WTC11 (cell line): ENCODE measurements at regions not wholly inside any gene's neighbourhood (a gene's known extent, or its start where the extent isn't known, plus 50 kb on each side); places are given as distances from the start of the nearest gene placed in this dataset.

ENCODE experiments used
- ATAC-seq: fragments of 200-7000 bp; cut with Tn5 transposase; 2 replicates; pipeline ENCODE4 v1.10.0; 2021; ENCODE audit warnings: mild to moderate bottlenecking, moderate library complexity
- CTCF ChIA-PET: fragments of 300-600 bp; sonication (Branson Sonifier 250); formaldehyde crosslinking; loops from one replicate; lab custom pipeline; 2021; ENCODE audit warnings: antibody characterized with exemption; lab: Charles Lee
- POLR2A ChIA-PET: fragments of 350-600 bp; sonication (Branson Sonifier 250); formaldehyde crosslinking; loops from one replicate; lab custom pipeline; 2021; ENCODE audit warnings: antibody characterized with exemption; lab: Charles Lee
- DNase-seq: peaks from one replicate; pipeline ENCODE4 v3.0.0; 2021; ENCODE audit warnings: low spot score
- H3K27ac Mint-ChIP-seq: 2 replicates; pipeline ENCODE4 v1.8.0; 2021; ENCODE audit warnings: mixed read lengths
- H3K27me3 Mint-ChIP-seq: 2 replicates; pipeline ENCODE4 v1.8.0; 2021; ENCODE audit warnings: low read depth, mild to moderate bottlenecking, moderate library complexity, mixed read lengths
- H3K36me3 Mint-ChIP-seq: 2 replicates; pipeline ENCODE4 v1.8.0; 2021; ENCODE audit warnings: mixed read lengths
- H3K4me1 Mint-ChIP-seq: 2 replicates; pipeline ENCODE4 v1.8.0; 2022; ENCODE audit warnings: mixed read lengths
- H3K4me3 Mint-ChIP-seq: 2 replicates; pipeline ENCODE4 v1.8.0; 2021; ENCODE audit warnings: mild to moderate bottlenecking, moderate library complexity, mixed read lengths
- H3K9me3 Mint-ChIP-seq: 2 replicates; pipeline ENCODE4 v1.8.0; 2021; ENCODE audit warnings: mixed read lengths
- ELF4 ChIP-seq: sonication (generic); formaldehyde crosslinking; IDR thresholded peaks from 2 replicates; pipeline ENCODE4 v1.8.1; 2022; ENCODE audit warnings: low read depth, mild to moderate bottlenecking, moderate library complexity, missing genetic modification reagents
- EMX1 ChIP-seq: fragments of 250-450 bp; sonication (Bioruptor Pico); IDR thresholded peaks from 2 replicates; pipeline ENCODE4 v1.8.0; 2021; ENCODE audit warnings: mild to moderate bottlenecking
- ESRRA ChIP-seq: sonication (generic); formaldehyde crosslinking; IDR thresholded peaks from 2 replicates; pipeline ENCODE4 v1.8.1; 2022; ENCODE audit warnings: mild to moderate bottlenecking, missing genetic modification reagents, borderline replicate concordance
- IRF2 ChIP-seq: sonication (generic); formaldehyde crosslinking; IDR thresholded peaks from 2 replicates; pipeline ENCODE4 v1.8.0; 2022; ENCODE audit warnings: low read depth, missing genetic modification reagents, borderline replicate concordance
- ZNF263 ChIP-seq: sonication (generic); formaldehyde crosslinking; IDR thresholded peaks from 2 replicates; pipeline ENCODE4 v1.8.1; 2022; ENCODE audit warnings: low read depth, mild to moderate bottlenecking, moderate library complexity, missing genetic modification reagents
- ZNF396 ChIP-seq: fragments of 250-450 bp; sonication (Bioruptor Pico); IDR thresholded peaks from 2 replicates; pipeline ENCODE4 v1.8.0; 2021; ENCODE audit warnings: mild to moderate bottlenecking, moderate library complexity, borderline replicate concordance
- ZNF416 ChIP-seq: fragments of 250-450 bp; sonication (Bioruptor Pico); IDR thresholded peaks from 2 replicates; pipeline ENCODE4 v1.9.0; 2021; ENCODE audit warnings: mild to moderate bottlenecking, inconsistent platforms
- ZNF423 ChIP-seq: fragments of 250-450 bp; sonication (Bioruptor Pico); IDR thresholded peaks from 2 replicates; pipeline ENCODE4 v2.1.2; 2022; ENCODE audit warnings: mild to moderate bottlenecking, moderate library complexity
- ZNF671 ChIP-seq: fragments of 250-450 bp; sonication (Bioruptor Pico); IDR thresholded peaks from 2 replicates; pipeline ENCODE4 v1.8.0; 2021; ENCODE audit warnings: mild to moderate bottlenecking
- TF ChIP-seq, protein P1 (sequence below): fragments of 250-450 bp; sonication (Bioruptor Pico); IDR thresholded peaks from 2 replicates; pipeline ENCODE4 v1.9.0; 2021; ENCODE audit warnings: mild to moderate bottlenecking
- TF ChIP-seq, protein P2 (sequence below): sonication (generic); formaldehyde crosslinking; IDR thresholded peaks from 2 replicates; pipeline ENCODE4 v1.8.1; 2022; ENCODE audit warnings: low read depth, mild to moderate bottlenecking, moderate library complexity, missing genetic modification reagents, borderline replicate concordance
- TF ChIP-seq, protein P3 (sequence below): sonication (generic); formaldehyde crosslinking; IDR thresholded peaks from 2 replicates; pipeline ENCODE4 v1.8.0; 2023; ENCODE audit warnings: missing genetic modification reagents
- TF ChIP-seq, protein P4 (sequence below): sonication (generic); formaldehyde crosslinking; IDR thresholded peaks from 2 replicates; pipeline ENCODE4 v1.8.1; 2023; ENCODE audit warnings: mild to moderate bottlenecking, missing genetic modification reagents, borderline replicate concordance
- TF ChIP-seq, protein P5 (sequence below): fragments of 250-450 bp; sonication (Bioruptor Pico); IDR thresholded peaks from 2 replicates; pipeline ENCODE4 v1.9.0; 2021; ENCODE audit warnings: mild to moderate bottlenecking, borderline replicate concordance
- TF ChIP-seq, protein P6 (sequence below): sonication (generic); formaldehyde crosslinking; IDR thresholded peaks from 2 replicates; pipeline ENCODE4 v1.8.1; 2023; ENCODE audit warnings: mild to moderate bottlenecking, moderate library complexity, missing genetic modification reagents
- TF ChIP-seq, protein P7 (sequence below): sonication (generic); formaldehyde crosslinking; IDR thresholded peaks from 2 replicates; pipeline ENCODE4 v1.8.1; 2023; ENCODE audit warnings: mild to moderate bottlenecking, missing genetic modification reagents, moderate library complexity
- TF ChIP-seq, protein P8 (sequence below): sonication (generic); formaldehyde crosslinking; conservative IDR thresholded peaks from 2 replicates; pipeline ENCODE4 v1.8.1; 2023; ENCODE audit warnings: mild to moderate bottlenecking, low read depth, missing genetic modification reagents, moderate library complexity

DNA sequence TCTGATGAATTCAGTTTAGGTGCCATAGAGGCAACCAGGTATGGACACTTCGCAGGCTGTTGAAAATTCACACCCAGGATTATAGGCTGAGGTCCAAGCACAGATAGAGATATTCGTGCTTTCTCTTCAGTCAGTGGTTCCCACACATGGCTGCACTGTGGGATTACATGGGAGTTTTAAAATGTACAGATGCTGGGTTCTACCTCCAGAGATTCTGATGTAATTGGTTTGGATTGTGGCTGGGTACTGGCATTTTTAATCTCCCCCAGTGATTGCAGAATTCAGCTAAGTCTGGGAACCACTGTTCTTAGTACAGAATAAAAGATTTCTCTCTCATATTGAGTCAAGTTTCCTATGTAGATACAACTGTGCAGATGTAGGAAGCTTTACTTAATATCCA lies 91.6 kb downstream of the FOXB1 start:
- H3K27ac Mint-ChIP-seq = no peak overlapping the region
- peaks cover 7% of the 10 kb centered on the region for H3K4me1 Mint-ChIP-seq
- POLR2A ChIA-PET = no interaction called here
- H3K36me3 Mint-ChIP-seq = peaks cover 18% of the 10 kb centered on the region
- no peak for ATAC-seq
- TF ChIP-seq, protein P1, sequence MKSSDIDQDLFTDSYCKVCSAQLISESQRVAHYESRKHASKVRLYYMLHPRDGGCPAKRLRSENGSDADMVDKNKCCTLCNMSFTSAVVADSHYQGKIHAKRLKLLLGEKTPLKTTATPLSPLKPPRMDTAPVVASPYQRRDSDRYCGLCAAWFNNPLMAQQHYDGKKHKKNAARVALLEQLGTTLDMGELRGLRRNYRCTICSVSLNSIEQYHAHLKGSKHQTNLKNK (CRISPR knock-in tag) = no peak
- TF ChIP-seq, protein P2, sequence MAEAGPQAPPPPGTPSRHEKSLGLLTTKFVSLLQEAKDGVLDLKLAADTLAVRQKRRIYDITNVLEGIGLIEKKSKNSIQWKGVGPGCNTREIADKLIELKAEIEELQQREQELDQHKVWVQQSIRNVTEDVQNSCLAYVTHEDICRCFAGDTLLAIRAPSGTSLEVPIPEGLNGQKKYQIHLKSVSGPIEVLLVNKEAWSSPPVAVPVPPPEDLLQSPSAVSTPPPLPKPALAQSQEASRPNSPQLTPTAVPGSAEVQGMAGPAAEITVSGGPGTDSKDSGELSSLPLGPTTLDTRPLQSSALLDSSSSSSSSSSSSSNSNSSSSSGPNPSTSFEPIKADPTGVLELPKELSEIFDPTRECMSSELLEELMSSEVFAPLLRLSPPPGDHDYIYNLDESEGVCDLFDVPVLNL (CRISPR knock-in tag) = no peak
- TF ChIP-seq, protein P3, sequence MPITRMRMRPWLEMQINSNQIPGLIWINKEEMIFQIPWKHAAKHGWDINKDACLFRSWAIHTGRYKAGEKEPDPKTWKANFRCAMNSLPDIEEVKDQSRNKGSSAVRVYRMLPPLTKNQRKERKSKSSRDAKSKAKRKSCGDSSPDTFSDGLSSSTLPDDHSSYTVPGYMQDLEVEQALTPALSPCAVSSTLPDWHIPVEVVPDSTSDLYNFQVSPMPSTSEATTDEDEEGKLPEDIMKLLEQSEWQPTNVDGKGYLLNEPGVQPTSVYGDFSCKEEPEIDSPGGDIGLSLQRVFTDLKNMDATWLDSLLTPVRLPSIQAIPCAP (CRISPR knock-in tag) = no peak
- TF ChIP-seq, protein P4, sequence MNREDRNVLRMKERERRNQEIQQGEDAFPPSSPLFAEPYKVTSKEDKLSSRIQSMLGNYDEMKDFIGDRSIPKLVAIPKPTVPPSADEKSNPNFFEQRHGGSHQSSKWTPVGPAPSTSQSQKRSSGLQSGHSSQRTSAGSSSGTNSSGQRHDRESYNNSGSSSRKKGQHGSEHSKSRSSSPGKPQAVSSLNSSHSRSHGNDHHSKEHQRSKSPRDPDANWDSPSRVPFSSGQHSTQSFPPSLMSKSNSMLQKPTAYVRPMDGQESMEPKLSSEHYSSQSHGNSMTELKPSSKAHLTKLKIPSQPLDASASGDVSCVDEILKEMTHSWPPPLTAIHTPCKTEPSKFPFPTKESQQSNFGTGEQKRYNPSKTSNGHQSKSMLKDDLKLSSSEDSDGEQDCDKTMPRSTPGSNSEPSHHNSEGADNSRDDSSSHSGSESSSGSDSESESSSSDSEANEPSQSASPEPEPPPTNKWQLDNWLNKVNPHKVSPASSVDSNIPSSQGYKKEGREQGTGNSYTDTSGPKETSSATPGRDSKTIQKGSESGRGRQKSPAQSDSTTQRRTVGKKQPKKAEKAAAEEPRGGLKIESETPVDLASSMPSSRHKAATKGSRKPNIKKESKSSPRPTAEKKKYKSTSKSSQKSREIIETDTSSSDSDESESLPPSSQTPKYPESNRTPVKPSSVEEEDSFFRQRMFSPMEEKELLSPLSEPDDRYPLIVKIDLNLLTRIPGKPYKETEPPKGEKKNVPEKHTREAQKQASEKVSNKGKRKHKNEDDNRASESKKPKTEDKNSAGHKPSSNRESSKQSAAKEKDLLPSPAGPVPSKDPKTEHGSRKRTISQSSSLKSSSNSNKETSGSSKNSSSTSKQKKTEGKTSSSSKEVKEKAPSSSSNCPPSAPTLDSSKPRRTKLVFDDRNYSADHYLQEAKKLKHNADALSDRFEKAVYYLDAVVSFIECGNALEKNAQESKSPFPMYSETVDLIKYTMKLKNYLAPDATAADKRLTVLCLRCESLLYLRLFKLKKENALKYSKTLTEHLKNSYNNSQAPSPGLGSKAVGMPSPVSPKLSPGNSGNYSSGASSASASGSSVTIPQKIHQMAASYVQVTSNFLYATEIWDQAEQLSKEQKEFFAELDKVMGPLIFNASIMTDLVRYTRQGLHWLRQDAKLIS (CRISPR knock-in tag) = no peak
- TF ChIP-seq, protein P5, sequence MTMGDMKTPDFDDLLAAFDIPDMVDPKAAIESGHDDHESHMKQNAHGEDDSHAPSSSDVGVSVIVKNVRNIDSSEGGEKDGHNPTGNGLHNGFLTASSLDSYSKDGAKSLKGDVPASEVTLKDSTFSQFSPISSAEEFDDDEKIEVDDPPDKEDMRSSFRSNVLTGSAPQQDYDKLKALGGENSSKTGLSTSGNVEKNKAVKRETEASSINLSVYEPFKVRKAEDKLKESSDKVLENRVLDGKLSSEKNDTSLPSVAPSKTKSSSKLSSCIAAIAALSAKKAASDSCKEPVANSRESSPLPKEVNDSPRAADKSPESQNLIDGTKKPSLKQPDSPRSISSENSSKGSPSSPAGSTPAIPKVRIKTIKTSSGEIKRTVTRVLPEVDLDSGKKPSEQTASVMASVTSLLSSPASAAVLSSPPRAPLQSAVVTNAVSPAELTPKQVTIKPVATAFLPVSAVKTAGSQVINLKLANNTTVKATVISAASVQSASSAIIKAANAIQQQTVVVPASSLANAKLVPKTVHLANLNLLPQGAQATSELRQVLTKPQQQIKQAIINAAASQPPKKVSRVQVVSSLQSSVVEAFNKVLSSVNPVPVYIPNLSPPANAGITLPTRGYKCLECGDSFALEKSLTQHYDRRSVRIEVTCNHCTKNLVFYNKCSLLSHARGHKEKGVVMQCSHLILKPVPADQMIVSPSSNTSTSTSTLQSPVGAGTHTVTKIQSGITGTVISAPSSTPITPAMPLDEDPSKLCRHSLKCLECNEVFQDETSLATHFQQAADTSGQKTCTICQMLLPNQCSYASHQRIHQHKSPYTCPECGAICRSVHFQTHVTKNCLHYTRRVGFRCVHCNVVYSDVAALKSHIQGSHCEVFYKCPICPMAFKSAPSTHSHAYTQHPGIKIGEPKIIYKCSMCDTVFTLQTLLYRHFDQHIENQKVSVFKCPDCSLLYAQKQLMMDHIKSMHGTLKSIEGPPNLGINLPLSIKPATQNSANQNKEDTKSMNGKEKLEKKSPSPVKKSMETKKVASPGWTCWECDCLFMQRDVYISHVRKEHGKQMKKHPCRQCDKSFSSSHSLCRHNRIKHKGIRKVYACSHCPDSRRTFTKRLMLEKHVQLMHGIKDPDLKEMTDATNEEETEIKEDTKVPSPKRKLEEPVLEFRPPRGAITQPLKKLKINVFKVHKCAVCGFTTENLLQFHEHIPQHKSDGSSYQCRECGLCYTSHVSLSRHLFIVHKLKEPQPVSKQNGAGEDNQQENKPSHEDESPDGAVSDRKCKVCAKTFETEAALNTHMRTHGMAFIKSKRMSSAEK (CRISPR knock-in tag) = no peak
- no peak for TF ChIP-seq EMX1
- TF ChIP-seq ZNF671 = no peak
- TF ChIP-seq, protein P6, sequence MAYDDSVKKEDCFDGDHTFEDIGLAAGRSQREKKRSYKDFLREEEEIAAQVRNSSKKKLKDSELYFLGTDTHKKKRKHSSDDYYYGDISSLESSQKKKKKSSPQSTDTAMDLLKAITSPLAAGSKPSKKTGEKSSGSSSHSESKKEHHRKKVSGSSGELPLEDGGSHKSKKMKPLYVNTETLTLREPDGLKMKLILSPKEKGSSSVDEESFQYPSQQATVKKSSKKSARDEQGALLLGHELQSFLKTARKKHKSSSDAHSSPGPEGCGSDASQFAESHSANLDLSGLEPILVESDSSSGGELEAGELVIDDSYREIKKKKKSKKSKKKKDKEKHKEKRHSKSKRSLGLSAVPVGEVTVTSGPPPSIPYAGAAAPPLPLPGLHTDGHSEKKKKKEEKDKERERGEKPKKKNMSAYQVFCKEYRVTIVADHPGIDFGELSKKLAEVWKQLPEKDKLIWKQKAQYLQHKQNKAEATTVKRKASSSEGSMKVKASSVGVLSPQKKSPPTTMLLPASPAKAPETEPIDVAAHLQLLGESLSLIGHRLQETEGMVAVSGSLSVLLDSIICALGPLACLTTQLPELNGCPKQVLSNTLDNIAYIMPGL (CRISPR knock-in tag) = no peak
- no peak for TF ChIP-seq ZNF423 (CRISPR knock-in tag)
- TF ChIP-seq, protein P7, sequence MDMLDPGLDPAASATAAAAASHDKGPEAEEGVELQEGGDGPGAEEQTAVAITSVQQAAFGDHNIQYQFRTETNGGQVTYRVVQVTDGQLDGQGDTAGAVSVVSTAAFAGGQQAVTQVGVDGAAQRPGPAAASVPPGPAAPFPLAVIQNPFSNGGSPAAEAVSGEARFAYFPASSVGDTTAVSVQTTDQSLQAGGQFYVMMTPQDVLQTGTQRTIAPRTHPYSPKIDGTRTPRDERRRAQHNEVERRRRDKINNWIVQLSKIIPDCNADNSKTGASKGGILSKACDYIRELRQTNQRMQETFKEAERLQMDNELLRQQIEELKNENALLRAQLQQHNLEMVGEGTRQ (CRISPR knock-in tag) = no peak
- no peak for TF ChIP-seq ESRRA (CRISPR knock-in tag)
- TF ChIP-seq ELF4 (CRISPR knock-in tag) = no peak
- no peak for TF ChIP-seq ZNF263 (CRISPR knock-in tag)
- no peak for TF ChIP-seq ZNF396 (CRISPR knock-in tag)
- TF ChIP-seq ZNF416 (CRISPR knock-in tag) = no peak
- TF ChIP-seq, protein P8, sequence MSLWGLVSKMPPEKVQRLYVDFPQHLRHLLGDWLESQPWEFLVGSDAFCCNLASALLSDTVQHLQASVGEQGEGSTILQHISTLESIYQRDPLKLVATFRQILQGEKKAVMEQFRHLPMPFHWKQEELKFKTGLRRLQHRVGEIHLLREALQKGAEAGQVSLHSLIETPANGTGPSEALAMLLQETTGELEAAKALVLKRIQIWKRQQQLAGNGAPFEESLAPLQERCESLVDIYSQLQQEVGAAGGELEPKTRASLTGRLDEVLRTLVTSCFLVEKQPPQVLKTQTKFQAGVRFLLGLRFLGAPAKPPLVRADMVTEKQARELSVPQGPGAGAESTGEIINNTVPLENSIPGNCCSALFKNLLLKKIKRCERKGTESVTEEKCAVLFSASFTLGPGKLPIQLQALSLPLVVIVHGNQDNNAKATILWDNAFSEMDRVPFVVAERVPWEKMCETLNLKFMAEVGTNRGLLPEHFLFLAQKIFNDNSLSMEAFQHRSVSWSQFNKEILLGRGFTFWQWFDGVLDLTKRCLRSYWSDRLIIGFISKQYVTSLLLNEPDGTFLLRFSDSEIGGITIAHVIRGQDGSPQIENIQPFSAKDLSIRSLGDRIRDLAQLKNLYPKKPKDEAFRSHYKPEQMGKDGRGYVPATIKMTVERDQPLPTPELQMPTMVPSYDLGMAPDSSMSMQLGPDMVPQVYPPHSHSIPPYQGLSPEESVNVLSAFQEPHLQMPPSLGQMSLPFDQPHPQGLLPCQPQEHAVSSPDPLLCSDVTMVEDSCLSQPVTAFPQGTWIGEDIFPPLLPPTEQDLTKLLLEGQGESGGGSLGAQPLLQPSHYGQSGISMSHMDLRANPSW (CRISPR knock-in tag) = no peak
- TF ChIP-seq IRF2 (CRISPR knock-in tag) = no peak
- TF ChIP-seq, all 79 proteins: peak for 0
- H3K4me3 Mint-ChIP-seq = no peak overlapping the region
- no peaks in the 10 kb centered on the region; the same call in 1 of the 2 replicates for H3K27me3 Mint-ChIP-seq
- DNase-seq = no peak
- CTCF ChIA-PET = no interaction called here
- peaks cover 25% of the 10 kb centered on the region for H3K9me3 Mint-ChIP-seq
